DMS153 treated with DMSO at 0.1 percent for 48 hours (cell line): ENCODE measurements at regions not wholly inside any gene's neighbourhood (a gene's known extent, or its start where the extent isn't known, plus 50 kb on each side); places are given as distances from the start of the nearest gene placed in this dataset.

Experiments
- DNase-seq: peaks from one replicate; lab custom pipeline; 2025; ENCODE audit not compliant: unreplicated experiment; lab: John Stamatoyannopoulos, UW

DNA sequence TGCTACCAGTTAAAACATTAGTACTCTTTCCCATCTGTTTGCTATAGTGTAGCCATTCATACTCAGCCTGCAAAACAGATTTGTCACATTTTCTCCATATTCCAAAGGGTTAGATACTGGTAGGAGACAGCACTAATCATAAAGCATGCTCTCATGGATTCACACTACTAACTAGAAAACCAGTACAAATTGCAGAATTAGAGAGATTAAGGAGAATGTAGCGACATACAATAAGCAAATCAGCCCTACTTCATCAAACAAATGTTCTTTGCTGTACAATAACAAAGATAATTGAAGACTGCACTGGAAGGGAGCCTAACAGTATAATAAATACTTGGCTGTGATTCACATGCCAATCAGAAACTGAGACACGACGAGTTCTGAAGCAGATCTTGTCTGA lies 368.0 kb upstream of the PRMT6 start:
- DNase-seq, result no peak

DNA sequence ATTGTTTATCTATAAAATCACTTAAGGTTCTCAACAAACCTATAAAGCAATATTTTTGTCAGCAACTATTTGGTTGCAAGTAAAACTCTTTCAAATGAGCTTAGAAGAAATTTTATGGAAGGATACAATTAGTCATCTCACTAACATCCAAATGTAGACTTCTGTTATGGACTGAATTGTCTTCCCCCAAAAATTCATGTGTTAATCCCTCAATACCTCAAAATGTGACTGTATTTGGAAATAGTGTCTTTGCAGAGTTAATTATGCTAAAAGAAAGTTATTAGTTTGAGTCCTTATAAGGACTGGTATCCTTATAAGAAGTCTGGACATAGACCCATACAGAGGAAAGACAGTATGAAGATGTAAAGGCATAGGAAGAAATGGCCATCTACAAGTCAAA lies 357.8 kb upstream of the PRMT6 start:
- DNase-seq, result no peak

DNA sequence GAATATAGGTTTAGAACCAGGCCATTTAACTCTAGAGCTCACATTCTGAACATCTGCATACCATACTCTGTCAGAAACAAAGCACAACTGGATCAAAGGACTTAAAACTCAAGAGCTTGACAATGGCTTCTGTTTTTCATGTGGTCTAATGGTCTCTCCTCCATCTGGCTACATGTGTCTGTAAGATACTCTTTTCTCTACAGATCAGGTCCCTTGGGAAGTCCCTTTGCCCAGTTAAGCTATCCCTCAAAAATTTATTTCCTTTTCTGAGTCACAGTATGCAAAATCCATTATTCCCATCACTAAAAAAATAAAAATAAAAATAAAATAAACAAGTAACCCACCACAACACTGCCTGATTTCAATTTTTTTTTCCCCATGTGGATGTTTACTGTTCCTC lies 357.0 kb upstream of the PRMT6 start:
- no peak for DNase-seq

DNA sequence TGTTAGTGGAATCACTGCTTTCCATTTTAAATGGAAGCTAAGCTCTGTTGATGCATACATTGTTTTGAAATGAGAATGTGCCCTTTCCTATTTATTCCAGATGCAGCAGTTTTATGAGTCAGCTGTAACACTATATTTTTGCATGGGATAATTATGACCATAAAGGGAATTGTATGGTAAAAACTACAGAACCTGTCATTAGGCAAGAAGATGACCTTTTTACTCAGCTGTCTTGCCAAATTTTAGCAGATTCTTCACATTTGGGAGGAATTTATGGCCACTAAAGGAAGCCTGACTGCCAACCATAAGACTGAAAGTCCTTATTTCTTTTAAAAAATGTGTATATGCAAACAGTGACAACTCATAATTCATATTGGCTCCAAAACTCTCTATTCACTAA lies 356.3 kb upstream of the PRMT6 start:
- no peak for DNase-seq

DNA sequence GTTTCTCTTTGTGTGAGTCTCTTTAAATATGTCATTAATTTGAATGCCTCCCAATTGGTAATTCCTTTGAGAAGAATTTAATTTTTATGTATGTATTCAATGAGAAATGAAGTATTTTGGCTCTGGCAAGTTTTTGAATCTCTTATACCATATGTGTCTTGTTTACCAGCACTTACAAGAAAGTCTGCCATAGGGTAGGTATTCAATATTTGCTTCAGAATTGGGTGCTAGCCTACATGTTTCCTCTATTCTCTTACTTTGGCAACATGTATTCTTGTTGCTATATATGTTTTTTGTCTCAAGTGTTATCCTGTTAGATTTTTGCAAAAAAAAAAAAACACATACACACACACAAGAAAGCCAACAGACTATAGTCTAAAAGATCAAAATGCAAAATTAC lies 350.5 kb upstream of the PRMT6 start:
- DNase-seq, result no peak

DNA sequence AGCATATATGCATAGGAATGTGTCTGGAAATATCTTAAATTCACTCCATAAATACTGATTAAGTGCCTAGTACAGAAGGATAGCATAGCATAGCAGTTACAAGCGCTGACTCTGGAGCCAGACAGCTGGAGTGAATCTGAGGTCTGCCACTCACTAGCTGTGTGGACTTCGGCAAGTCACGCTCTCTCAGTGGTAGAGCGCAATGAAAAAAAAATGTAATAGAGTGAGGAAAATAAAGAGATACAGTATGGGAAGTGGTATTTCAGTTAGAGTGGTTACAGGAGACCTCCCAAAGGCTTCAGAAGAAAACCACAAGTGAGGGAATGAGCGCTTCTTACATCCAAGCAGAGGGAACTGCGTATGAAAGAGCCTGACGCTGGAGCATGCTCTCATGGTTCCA lies 338.9 kb upstream of the PRMT6 start:
- DNase-seq, result no peak

DNA sequence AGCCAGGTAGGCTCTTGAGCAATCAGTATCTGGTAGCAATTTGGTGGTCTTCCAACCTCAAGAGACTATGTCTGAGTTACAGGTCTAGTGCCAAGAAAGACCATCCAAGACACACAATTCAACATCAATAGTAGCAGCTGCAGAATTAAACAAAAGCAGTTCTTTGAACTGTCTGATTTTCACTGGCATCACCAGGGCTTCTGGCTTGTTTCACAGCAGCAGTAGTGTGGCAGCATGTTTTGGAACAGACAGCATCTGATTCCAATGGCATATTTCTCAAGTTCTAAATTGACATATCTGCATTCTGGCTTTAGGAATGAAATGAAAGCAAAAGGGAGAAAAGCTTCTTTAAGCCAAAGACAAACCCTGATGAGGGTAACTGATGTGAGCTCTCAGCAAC lies 334.7 kb upstream of the PRMT6 start:
- DNase-seq, result no peak

DNA sequence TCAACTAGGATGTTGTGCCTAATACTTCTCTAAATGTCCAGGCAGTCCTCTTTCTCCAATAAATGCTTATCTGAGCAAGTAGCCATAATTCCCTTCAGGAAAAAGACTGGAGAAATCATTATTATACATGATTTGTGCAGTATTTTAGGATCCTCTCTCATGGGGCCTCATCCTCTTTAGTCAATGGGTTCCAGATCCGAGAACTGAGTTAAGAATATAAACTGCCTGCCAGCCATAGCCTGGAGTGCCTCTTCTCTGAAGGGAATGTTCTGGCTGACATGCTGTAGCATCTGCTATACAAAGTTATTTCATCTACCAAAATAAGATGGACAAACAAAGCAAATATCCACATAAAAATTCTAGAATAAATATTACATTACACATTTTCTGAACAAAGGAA lies 334.0 kb upstream of the PRMT6 start:
- DNase-seq, result no peak

DNA sequence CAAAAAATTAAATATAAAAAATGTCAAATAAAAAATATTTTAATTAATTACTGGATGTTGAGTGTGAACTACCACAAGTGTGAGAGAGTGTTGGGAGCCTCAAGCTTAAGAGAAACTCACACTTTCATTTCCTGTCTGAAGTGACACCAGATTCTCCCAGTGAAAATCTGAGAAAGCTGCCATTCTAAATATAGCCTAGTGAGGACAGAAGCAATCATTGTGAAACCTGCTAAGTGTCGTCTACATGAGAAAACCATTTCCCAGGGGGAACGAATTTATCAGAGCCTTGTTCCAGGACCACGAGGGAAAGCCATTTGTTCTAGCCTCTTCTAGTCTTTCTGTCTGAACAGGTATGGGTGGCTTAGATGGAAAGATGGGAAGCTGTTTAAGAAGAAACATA lies 329.3 kb upstream of the PRMT6 start:
- no peak for DNase-seq

DNA sequence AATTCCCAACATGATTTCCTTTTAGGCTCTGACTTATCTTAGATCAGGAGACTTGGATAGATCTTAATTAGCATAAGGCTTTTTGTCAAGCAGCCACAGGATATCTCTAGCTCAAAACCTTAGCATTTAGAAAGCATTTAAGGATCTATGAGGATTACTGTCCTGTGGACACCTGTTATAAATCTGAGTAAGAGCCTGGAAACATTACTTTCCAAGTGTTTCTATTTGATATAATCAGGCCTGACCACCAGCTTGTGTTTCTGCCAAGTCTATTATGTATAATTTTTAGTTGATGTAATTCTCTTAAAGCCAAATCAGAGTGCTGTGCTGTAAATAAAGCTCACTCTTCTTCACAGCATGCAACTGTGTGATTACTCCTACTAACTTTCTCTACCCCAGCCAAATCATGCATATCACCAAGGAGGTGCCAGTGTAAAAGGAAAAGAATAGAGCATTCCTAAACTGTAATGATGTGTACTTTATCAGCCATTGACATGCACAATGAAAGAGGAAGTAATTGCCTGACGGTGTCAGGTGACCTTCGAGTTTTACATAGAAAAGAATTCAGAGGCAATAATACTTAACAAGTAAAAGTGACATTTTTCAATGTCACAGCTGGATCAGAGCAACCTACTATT lies 309.9 kb upstream of the PRMT6 start:
- DNase-seq, result no peak

DNA sequence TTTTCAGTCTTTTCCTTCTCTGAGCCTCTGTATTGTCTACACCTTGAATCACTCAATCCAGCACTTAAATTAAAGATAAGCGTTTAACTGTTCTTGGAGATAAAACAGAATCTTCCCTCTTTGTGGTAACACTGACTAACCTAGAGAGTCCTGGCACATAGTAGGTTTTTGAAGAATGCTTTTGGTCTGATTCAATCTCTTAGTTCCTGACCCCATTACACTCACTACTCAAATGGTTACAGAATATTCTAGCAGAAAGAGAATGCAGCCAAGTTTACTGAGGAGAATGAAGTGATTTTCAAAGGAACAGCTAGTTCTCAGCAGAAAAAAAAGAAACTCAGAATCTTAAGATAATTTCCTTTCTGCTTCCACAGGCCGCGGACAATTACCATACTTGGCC lies 309.2 kb upstream of the PRMT6 start:
- no peak for DNase-seq

DNA sequence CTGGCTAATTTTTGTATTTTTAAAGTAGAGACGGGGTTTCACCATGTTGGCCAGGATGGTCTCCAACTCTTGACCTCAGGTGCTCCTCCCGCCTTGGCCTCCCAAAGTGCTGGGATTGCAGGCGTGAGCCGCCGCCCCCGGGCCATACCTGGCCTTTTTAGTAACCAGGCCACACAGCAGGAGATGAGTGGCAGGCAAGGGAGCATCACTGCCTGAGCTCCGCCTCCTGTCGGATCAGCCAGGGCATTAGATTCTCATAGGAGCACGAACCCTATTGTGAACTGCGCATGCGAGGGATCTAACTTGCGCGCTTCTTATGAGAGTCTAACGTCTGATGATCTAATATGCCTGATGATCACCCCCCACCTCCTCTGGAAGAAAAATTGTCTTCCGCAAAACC lies 308.7 kb upstream of the PRMT6 start:
- no peak for DNase-seq

DNA sequence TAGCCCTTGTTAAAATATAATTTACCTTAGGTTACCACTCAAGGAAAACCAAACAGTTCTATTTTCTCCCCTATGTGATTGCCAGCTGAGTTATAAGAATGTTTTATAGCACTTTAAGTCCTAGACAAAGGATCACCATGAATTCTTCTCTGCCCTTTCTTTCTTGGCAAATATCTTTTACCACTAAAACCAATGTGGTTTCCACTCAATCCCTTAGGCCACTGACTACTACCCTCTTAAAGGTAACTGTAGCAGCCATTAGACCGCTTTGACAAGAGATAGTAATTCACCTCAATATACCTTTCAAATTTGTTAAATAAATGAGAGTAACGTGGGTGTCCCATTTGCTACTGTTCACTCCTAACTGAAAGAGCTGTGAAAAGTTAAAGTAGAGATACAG lies 307.9 kb upstream of the PRMT6 start:
- DNase-seq, result no peak

DNA sequence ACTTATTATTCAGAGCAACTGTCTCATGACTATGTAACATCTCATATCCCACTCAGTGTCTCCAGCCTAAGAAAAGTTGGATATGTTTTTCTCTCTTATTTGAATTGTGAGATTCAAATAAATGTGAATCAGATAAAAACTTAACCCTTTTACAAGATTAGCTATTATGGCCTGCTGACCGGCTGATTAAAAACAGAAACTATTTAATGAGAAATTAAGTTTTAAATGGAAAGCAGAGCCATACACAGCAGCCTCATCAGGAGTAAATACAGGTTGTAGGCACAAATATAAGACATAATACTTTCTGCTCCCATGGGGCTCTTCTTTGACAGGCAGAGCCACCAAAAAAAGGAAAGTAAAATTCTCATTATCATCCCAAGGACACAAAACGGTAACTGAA lies 307.0 kb upstream of the PRMT6 start:
- no peak for DNase-seq

DNA sequence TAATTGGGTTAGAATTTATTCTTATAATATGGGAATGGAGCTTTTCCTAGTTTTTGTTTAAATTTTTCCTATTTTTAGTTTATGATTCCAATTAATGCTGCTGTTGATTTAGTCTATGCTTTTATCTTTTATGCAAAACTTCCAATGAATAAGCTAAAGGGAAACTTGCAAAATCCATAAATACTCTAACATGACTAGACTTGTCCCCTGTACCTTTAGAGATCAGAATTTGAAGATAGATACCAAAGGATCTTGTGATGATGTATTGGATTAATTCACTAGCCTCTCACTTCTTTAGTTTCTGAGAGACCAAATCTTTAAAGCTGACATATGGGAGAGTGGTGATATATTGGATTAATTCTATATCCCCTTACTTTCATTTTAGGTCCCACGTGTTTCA lies 306.6 kb upstream of the PRMT6 start:
- no peak for DNase-seq

DNA sequence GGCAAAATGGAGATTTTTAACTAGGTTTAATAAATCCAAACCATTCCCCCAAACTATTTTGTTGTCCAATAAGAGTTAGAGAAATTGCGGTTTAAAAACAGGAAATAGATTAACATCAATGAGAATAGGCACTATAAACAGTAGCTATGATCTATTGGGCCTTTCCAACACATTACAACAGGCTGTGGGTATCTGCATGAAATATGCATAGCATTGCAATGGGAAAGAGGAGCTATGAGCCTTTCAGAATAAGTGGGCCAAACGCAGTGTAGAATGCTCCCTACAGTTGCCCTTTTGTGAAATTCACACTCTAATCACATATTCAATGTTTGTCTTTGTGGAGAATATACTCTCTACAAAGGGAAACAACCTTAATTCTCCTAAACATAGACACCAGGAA lies 305.5 kb upstream of the PRMT6 start:
- DNase-seq, result no peak

DNA sequence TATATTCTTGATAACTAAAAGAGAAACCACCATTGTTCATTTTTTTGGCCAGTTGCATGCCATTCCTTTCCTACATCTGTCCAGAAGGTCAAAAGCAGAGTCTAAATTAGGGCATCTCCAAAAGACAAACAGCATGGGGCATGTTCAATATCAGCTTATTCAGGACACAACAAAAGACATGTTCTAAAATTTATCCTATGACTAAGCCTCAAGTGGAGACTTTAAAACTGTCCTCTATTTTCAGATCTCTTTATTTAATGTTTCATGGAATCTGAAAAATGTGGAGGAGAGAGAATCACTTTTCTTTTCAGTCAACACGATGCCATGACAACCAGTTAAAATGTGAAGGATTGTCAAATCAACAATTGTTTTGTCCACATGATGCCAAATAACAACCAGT lies 303.4 kb upstream of the PRMT6 start:
- no peak for DNase-seq

DNA sequence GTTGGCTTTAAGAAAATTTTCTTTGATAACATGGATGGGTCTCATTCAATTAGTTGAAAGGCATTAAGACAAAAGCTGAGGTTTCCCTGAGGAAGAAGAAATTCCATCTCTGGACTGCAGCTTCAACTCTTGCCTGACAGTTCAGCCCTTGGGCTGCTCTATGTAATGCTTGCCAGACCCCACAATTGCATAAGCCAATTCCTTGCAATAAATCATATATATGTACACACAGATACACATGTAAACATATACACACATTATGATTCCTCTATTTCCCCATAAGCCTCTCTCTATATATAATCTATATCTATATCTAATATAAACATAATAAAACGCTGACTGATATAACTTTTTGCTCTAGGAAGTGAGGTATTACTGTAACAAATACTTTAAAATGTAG lies 301.5 kb upstream of the PRMT6 start:
- no peak for DNase-seq

DNA sequence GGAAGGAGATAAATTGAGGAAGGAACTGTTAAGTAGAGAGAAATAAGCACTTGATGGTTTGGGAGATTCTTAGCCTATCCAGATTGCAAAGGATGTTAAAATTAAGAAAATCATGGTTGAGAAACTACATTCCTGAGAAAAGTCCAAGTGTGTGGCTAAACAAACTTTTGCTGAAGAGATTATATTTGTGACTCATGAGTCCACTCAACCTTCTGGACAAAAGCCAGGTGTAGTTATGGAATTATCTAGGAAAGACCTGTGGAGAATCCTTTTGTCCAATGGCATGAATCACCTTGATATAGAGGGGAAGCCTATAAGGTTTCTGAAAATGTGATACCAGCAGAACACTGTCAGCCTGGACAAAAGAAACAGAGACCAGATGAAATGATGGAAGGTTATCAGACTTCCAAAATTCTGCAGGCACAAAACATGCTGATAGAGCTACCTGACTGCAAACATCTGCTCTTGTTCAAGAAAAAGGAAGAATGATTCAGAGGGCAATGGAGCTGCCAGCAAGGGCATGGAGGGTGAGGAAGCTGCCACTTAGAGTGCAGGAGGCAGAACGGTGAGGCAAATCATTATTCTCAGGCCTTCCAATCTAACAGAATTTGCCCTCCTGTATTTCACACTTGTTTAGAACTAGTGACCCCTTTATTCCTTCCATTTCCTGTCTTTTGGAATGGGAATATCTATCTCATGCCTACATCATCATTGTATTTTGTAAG lies 300.6 kb upstream of the PRMT6 start:
- no peak for DNase-seq

DNA sequence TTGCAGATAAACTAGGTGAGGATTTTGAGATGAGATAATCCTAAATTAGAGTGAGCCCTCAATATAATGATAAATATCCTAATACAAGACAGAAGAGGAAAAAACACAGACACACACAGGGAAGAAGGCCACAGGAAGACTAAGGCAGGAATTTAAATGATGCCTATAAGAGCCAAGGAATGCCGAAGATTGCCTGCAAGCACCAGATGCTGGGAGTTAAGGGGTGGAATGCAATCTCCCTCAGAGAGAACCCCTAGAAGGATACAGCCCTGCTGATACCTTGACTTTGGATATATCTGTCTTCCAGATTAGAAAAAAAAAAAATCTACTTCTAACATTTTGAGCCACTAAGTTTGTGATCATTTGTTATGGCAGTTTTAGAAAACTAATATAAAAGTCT lies 299.7 kb upstream of the PRMT6 start:
- DNase-seq, result no peak

DNA sequence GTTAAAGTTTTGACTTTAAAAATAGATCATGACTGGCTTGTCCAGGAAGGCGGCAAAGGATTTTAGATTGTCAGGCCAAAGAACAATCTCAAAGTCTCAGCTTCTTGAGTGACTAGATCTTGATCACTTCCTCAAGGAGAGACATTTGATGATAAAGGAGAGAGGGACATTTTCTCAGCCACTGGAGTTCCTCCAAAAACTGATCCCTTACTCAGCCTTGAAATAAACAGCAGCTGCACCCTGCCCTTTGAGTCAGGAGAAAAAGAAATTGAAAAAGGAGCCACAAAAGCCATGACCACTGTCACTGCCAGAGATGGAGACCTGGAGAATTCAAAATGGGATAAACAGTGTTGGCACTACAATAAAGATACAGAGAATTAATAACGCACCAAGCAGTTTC lies 288.4 kb upstream of the PRMT6 start:
- no peak for DNase-seq

DNA sequence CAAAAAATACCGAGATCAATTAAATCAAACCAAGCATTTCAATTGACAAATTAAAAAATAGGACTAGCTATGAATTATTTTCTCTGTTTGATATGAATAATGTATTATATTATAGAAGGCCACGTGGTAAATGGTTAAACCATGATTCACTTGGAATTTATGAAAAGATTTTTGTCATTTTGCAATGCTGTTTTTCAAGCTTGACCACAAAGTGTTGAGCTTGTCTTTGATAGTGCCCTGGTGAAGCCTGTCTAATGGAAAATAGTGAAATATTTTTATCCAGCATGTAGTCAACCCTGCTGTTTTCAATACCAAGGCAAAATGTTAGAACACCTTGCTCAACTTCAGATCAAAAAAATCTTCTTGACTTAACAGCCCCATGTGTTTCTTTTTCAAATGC lies 288.0 kb upstream of the PRMT6 start:
- no peak for DNase-seq

DNA sequence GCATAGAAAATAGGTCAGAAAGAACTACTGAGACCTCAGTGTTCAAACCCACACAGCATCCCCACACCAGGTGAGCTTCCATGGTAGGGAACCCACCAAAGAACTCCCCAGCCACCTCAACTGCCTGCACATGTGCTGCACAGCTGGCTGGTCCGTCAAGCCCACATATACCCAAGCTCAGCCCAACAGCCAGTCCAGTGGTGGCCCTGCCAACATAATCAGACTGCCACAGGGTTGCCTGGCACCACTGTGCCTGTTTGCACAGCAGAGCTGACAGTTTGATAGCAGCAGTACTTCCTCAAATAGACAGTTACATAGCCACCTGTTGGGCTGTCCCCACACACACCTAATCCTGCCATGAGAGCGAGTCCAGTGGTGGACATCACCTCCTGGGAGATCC lies 283.3 kb upstream of the PRMT6 start:
- no peak for DNase-seq
